ENCODE measurements at regions not wholly inside any gene's neighbourhood (a gene's known extent, or its start where the extent isn't known, plus 50 kb on each side); places are given as distances from the start of the nearest gene placed in this dataset.
"Not testable (repeated sequence)": the region's sequence is repeated elsewhere in the genome, so short reads cannot be mapped to it uniquely, and the experiment has no call there.

GRCh38 chr20:55678970-55679667 is 326.2 kb downstream of the CBLN4 start:
- no peak for DNase-seq

DNA sequence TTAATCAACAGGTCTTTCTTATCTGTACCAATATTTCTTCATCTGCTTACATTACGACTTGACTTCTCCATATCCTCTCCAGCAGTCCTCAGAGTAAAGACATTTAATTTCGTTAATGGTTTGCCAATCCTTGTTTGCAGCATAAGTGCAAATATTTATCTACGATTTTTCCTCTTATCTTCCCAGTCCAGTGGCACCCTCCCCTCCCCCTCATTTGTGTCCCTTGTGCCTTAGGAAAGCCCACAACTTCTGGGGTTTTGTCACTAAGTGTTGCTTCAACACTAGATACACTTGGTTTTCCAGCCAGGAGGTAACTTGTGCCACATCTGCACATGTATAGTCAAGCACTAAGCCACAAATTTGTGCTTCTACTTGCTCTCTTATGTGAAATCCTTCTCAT is 327.2 kb downstream of the CBLN4 start:
- no peak for DNase-seq

DNA sequence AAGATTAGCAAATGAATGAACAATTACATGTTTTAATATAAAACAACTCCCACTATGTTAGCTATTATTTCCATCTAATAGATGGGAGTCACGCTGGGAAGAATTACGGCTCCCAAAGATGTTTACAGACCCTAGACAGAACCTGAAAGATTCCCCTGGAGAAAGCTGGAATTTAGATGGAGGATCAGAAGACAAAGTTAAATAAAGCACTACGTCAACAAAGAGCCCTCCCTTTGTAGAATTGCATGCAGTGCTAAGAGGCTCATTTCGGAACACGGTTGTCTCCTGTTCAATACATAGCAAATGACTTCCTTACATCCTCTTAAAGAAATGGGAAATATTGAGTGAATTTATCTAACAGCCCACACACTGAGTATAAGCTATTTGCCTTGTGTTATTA is 328.3 kb downstream of the CBLN4 start:
- no peak for DNase-seq

GRCh38 chr20:55676097-55676496 is 329.2 kb downstream of the CBLN4 start:
- DNase-seq, result no peak

DNA sequence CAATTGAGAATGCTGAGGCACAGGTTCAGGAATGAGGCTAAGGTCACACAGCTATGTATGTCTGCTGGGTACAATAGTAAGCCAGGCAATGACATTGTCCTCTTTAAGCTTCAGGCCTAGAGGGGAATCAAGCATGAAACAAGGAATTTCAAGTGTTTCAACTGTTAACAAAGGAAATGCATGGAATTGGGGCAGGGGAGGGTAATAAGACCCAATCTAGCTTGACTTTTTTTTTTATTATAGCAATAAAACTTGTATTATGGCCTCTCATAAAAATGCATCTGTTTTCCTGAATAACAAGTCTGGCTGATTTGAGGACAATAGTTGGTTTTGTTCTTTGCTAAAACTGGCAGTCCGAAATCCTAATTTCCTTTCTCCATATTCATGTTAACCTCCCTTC is 336.7 kb downstream of the CBLN4 start:
- no peak for DNase-seq

DNA sequence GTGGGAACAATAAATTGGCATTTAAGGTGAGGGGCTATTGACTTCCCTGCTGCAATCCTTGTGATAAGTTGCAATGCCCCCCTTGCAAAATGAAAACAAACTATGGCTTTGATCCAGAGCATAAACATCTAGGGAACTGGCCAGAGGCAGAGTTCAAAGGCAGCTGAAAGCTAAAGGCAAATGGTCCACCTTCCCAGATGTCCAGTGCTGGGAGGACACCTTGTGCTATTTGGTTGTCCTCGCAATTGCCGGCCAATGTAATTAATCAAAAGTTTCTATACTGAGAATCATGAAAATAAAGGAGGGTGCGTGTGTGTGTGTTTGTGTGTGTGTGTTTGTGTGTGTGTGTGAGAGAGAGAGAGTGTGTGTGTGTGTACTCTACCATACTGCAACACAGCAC is 337.4 kb downstream of the CBLN4 start:
- DNase-seq, result no peak

- no peak for DNase-seq
These were observed 338.3 kb downstream of the CBLN4 start for GRCh38 chr20:55667024-55667423.

- DNase-seq, result no peak
These were observed 349.0 kb downstream of the CBLN4 start for GRCh38 chr20:55656231-55656775.

DNA sequence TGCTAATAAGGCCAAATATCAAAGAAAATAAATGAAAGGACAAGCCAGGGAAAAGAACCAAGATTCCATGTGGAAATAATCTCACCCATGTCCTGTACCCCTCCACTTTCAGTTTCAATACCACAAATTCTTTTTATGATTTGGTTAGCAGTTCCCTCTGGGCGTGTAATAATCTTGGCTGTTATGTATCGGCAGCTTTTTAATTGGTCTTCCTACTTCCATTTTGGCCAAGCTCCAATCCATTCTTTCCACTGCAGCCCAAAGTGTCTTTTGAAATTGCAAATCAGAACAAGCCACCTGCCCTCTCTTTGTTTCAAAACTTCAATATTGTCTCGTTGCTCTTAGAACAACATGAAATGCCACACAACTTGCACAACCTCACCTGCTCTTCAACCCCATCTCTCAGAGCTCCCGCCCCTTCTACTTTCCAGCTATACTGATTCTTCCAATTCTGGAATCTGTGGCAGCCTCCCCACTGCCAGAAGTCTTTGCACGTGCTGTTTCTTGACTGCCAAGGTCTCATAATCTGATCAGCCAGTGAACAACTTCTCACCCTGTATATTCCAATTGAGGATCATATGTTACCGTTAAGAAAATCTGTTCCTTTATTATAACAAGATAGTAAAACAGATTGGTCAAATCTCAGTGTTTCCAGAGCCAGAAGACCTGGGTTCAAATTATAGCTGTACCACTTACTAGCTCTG is 354.5 kb downstream of the CBLN4 start:
- DNase-seq, result no peak

GRCh38 chr20:55649254-55649653 is 356.1 kb downstream of the CBLN4 start:
- DNase-seq, result no peak

DNA sequence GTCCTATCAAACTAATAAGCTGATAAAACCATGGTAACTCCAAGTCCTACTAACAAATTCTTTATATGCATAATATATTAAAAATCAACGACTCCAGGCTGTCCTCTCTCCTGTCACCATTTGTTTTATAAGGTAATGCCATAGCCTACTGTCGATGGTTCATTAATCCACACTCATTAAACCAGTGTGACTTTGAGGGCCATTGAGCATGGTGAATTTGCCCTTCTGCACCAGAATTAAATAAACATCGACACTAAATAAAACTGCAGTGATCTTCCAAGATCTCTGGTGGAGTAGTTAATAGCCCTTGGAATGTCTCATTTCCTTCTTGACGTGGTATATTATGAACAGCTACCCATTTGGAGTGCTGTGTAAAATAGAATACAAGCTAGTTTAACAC is 358.5 kb downstream of the CBLN4 start:
- DNase-seq, result no peak

DNA sequence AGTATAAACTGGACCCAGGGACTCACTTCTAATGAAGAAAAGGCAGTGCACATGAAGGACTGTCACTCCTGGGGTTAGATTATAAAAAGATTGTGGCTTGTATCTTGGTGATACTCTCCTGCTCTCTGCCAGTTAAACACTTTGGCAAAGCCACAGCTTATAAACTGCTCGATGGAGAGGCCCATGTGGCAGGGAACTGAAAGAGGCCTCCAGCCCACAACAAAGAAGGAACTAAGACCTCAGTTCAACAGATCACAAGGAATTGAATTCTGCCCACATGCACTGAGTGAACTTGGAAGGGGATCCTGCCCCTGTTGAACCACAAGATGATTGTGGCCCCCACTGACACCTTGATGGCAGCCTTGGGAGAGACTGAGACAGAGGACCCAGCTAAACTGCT is 363.8 kb downstream of the CBLN4 start:
- DNase-seq, result no peak

GRCh38 chr20:55635870-55636269 is 369.4 kb downstream of the CBLN4 start:
- no peak for DNase-seq

GRCh38 chr20:55632592-55632991 is 372.7 kb downstream of the CBLN4 start:
- no peak for DNase-seq

GRCh38 chr20:55629143-55629542 is 376.2 kb downstream of the CBLN4 start:
- DNase-seq, result not testable (repeated sequence)

DNA sequence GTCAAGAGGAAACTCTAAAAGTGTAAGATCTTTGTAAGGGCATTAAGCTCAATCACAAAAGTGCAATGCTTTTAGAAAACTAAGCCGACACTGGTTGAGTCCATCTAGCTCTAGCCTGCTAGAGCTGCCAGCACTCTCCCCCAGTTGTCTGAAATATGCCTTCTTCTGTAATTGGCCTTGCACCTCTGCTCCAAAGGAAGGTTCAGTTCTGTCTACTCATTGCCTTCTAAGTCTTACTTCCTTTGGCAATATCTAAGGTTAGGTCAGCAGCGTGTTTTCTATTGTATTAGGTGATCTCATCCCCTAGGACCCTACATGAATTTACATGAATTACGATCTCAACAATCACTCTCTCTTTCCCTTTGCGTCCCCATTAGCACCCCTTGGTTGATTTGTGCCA is 378.6 kb downstream of the CBLN4 start:
- no peak for DNase-seq

DNA sequence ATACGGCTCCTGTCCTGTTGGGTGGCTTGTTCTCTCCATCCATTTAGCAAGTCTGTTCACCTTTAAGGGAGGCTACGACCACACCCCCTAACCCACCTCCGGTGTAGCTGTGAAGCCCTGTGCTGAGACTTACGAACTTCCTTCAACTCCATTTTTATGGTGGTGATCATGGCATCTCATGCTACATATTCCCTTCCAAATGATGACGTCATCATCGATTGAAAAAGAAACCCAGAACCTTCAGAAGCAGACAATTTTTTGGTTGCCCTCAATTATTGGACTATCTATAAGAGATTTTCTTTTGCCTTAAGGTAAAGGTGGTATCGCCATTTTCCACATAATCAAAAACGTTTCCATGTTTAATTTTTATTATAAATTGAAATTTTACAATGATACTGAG is 389.0 kb downstream of the CBLN4 start:
- DNase-seq, result no peak

DNA sequence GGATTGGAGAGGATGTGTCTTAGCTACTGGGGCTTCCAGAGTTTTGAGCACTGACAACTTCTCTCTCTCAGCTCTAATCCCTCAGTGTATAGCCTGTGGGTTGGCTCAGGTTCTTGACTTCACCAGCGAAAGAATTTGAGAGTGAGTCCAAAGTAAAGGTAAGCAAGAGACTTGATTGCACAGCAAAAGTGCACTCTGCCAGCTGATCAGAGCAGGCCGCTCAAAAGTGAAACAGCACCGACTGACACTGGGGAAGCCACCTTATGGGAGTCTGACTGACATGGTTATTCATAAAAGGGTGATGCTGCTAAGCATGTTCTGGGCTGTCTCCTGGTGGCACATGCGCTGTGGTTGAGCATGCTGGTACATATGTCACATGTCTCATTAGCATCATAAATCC is 389.5 kb downstream of the CBLN4 start:
- no peak for DNase-seq

- no peak for DNase-seq
These were observed 391.0 kb downstream of the CBLN4 start for GRCh38 chr20:55614220-55614757.

GRCh38 chr20:55610756-55611155 is 394.6 kb downstream of the CBLN4 start:
- DNase-seq, result no peak

- DNase-seq, result no peak
These were observed 399.7 kb downstream of the CBLN4 start for GRCh38 chr20:55605594-55605993.

DNA sequence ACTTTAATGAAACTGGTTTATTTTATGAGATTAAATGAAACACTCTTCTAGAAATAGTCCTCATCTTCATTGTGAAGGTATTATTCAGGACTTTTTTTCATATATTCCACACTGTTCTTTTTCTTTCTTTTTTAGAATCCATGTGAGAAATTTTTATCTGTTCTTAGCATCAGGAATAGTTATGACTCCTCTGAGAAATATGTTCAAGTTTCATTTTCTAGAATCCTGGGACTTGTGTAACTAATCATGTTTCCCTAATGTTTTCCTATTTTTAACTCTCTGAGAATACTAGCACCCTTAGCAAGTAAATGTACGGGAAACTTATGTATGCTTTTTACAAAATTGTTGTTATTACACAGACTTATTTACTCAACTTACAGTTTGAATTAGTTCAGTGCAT is 407.8 kb downstream of the CBLN4 start:
- DNase-seq, result no peak

DNA sequence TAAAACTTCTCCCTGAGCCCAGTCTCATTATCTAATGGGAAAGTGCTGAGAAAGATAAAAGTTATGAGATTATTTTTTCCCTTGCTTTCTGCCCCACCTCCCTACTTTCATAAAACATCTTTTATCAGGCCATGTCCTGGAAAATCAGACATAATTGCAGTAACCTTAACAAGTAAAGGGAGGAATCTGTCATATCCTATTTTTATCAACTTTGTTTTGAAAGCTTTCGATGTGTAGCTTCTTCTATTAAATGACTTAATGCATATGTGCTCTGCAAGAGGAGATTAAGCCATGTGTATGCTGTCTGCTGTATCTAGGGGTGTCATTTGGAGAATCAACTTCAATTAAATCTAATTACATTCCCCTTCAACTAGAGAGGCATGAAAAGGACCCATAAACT is 408.9 kb downstream of the CBLN4 start:
- DNase-seq, result no peak

GRCh38 chr20:55592866-55593265 is 412.5 kb downstream of the CBLN4 start:
- DNase-seq, result no peak
